Epidermal melanocyte (primary cell): ENCODE measurements at regions not wholly inside any gene's neighbourhood (a gene's known extent, or its start where the extent isn't known, plus 50 kb on each side); places are given as distances from the start of the nearest gene placed in this dataset.
A peak's percentile ranks its signal among the peaks of the same experiment; 100 is the strongest.

Experiments
- DNase-seq: peaks from one replicate; pipeline ENCODE4 v3.0.0; 2011; ENCODE audit warnings: low spot score; ENCODE audit not compliant: insufficient read length

DNA sequence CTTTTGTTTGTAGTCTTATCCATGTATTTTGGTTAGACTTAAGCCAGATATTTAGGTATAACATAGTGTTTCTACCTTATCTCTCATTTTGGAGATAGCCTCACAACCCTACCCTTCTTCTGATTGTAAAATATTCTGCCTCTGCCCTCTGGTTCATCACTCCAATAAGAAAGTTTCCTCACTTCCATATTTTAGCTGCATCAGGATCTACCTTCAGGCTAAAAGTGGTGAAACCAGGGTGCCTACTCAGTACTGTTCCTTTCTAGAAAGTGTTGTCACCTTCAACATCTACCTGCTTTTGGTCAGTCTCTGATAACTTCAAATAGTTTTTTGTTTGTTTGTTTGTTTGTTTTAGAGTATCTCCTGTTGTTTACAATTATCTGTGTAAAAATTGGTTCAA is 294.6 kb downstream of the ANXA1 start:
- DNase-seq: no peak

- no peak for DNase-seq
Measured at GRCh38 chr9:73451003-73451402, 299.3 kb downstream of the ANXA1 start.

- no peak for DNase-seq
Measured at GRCh38 chr9:73459817-73460216, 308.2 kb downstream of the ANXA1 start.

DNA sequence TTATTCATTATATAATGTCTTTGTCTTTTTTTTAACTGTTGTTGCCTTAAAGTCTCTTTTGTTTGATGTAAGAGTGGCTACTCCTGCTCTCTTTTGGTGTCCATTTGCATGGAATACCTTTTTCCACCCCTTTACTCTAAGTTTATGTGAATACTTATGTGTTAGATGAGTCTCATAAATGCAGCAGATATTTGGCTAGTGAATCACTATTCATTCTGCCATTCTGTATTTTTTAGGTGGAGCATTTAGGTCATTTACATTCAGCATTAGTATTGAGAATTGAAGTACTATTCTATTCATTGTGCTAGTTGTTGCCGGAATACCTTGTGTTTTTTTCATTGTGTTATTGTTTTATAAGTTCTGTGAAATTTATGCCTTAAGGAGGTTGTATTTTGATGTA is 317.1 kb downstream of the ANXA1 start:
- no peak for DNase-seq

DNA sequence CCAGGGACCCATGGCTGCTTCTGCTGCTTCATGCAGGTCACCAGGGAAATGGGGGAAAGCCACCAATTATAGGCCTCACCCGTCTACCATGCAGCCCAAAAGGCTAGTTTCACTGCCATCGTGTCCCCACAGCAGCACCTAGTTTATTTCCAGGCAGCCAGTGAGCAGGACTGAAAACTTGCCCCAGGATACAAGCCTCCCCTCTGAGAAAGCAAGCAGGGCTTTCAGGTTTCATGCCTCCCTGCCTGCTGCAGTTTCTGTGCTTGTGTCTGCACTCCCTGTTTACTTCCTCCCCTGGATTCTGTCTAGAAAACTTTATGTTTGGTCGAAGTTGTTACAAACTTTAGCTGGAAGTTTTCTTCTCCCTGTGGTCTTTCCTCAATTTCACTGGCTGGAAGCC is 319.1 kb downstream of the ANXA1 start:
- no peak for DNase-seq

DNA sequence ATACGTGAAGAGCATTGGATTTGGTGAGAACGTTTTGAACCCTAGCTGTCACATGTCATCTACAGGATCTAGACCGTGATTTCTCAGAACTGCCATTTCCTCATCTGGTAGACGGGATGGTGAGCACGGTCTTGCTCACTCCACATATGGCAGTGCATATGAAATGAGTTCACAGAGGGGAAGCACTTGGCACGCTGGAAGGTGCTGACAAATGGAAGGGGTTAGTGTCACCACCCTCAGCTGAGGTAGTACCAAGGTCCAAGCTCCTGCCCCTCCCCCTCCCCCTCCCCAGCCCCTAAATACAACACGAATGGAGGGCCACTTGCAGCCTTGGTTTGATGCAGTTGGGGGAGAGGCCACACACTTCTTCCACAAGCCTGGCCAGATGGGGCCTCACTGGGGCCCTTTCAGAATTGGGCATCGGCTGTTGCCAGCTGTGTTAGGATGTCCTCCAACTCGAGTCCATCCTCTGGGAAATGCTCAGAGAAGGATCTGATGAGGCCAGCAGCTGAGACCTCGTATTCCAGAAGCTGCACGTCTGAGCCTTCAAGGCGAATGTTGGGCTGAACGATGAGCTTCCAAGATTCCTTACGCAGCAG is 322.4 kb downstream of the ANXA1 start:
- DNase-seq: no peak

- no peak for DNase-seq
Measured at GRCh38 chr9:73474625-73475024, 323.0 kb downstream of the ANXA1 start.

DNA sequence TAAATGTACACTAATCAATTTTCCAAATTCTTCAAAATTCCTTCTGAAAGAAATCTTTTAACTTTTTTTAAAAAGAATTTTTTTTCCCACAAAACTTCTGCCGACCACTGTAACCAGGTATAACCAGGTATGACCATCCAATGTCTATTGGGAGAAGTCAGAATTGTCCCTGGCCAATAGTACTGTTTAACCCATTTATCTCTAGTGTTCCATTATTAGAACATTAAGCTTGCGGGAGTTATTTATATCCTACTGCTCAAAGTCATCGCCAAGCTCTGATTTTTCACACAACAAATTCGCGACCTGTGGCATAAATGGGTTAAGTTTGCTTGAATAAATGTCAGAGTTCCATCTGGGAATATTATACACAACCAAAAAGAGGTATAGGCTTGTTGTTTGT is 343.2 kb downstream of the ANXA1 start:
- no peak for DNase-seq

- no peak for DNase-seq
Measured at GRCh38 chr9:73497796-73498195, 346.1 kb downstream of the ANXA1 start.

DNA sequence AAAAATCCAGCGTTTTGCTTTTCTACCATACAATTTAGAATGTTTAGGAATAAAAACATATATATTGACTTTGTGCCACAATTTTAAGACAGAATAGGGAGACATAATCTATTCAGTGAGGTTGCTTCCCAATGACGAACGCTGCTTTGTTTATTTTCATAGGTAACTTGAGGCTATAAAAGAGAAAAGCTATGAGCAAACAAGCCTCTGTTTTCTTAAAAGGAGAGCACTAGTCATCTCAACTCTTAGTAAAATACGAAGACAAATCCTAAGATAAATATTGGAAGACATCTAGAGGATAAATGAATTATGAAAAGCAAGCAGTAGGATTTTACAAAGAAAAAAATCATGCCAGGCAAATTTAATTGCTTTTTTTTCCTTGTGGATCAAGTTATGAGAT is 363.6 kb downstream of the ANXA1 start:
- no peak for DNase-seq

GRCh38 chr9:73523391-73523790 is 371.7 kb downstream of the ANXA1 start:
- no peak for DNase-seq

DNA sequence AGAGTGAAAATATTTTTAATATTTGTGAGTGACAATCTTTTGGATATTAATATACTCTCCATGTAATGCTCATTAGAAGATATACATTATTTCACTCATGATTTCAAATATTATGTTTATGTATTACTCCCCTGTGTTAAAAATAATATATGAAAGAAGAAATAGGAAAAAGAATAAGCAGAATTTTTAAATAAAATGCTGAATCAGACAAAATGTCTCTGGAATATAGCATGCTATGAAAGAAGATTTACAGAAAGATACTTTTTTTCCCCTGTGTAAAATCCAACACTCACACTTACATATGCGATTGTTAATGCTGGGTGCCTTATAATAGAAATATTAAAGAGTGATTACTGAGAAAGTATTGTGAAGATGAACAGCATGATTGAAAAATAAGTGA is 373.7 kb downstream of the ANXA1 start:
- DNase-seq: no peak

DNA sequence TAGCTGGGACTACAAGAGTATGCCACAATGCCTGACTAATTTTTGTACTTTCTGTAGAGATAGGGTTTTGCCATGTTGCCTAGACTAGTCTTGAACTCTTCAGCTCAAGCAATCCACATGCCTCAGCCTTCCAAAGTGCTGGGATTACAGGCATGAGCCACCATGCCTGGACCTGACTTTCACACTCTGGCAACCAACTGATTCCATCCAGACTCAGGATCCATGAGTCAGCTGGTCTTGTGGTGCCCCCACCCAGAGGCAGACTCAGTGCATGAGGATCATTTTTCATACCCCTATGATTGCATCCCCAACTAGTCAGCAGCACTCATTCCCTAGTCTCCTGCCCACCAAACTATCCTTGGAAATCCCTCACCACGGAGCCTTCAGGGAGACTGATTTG is 375.9 kb downstream of the ANXA1 start:
- no peak for DNase-seq

GRCh38 chr9:73528926-73529325 is 377.3 kb downstream of the ANXA1 start:
- DNase-seq: no peak

DNA sequence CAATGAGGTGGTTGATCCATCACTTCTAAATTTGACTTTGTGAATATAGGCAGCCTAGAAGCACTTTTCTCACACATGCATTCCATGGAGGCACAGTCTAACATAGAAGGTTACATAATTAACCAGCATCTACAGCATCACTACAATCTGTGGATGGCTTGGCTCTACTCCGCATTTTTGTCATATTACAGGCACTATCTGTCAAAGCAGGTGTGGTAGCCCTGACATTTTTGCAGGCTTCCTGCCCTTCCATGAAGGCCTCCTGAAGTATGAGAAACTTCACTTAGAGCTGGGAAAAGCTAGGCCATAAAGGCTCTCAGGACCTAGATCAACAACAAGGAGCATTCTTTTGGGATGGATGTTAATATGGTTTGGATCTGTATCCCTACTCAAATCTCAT is 378.0 kb downstream of the ANXA1 start:
- no peak for DNase-seq

DNA sequence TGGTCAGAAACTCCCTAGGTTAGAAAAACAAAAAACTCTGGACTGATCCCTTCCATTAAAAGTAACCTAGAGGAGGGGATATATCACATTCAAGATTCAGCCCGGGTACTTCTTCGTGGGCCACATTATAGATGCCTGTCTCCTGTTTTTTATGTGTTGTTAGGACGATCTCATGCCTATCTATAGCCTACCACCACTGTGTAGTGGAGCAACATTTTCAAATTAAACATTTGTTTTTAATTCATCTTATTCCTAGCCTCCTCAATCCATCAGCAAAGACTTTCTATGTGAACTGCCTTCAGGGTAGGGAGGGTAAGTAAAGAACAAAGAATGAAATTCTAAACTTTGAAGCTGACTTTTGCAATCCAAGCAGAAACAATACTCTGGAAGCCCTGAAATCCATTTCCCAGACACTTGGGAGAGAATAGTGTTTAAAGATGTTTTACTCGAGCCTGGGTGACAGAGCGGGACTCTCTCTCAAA is 379.4 kb downstream of the ANXA1 start:
- DNase-seq: no peak

GRCh38 chr9:73531658-73532057 is 380.0 kb downstream of the ANXA1 start:
- DNase-seq: no peak

GRCh38 chr9:73532985-73533384 is 381.3 kb downstream of the ANXA1 start:
- DNase-seq: no peak

DNA sequence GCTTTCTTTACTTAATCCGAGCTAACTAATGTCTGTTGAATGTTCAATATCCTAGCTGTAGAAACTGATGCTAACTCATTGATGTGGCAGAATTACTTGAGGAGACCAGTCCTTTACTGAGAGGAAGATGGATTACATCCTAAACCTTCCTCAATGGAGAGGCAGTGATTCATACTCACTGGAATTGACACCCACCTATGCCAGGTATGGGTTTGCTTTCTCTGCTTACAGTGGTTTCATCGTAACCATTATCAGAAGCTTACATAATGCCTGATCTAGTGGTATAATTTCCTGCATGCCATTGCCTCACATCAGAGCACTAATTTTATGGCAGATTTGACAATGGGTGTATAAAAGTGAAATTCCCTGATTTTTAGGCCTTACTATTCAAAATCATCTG is 384.7 kb downstream of the ANXA1 start:
- DNase-seq: no peak

- no peak for DNase-seq
Measured at GRCh38 chr9:73537561-73537960, 385.9 kb downstream of the ANXA1 start.

DNA sequence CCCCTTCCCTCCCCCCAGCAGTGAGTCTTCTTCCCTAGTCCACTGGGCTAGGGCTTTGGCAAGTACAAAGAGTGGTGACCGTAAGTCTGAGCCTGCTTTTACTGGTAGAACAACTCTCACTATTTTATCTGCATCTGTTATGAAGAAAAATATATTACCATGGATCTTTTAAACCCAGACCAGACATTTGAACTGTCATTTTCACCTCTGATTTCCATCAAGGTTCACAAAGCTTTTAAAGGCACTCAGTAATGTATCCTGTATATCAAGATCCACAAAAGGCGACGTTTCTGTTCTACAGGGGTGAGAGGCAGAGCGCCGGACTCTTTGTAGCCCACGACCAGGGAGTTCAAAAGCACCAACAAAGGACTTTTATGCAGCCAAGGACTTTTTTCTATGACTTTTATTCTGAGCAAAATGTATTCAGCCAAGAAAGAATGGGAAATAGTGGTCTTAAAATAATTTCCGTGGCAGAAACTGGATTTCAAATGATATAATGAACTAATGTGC is 388.3 kb downstream of the ANXA1 start:
- DNase-seq: no peak

DNA sequence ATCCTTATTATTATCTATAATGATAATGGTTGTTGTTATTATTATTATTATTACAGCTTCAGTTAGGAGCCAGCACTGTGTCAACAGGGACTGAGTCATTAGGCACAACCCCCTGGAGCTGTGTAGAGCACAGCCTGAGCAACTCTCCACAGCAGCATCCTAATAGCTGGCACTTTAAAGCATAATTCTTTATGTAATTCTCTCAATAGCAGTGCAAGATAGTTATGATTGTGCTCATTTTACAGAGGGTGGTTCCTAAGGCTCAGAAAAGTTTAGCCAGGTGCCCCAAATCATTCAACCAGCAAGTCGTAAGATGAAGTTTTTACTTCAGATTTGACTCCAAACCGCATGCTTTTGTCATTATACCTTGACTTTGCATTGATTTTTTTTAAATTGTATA is 390.3 kb downstream of the ANXA1 start:
- no peak for DNase-seq

DNA sequence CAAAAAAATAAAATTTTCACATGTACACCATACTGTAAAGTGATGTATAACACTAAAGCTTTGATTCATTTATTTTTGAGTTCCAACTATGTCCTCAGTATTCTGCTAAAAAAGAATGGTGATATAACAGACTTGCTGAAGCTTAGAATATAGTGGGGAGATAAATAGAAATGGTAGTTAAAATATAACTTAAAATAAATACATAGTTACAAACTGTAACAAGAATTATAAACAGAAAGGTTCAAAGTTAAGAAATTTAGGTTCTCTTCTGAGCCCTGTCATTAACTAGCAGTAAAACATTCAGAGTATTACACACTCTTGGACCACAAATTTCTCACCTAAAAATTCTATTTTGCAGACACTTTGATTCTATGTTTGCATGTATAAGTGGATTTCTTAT is 392.1 kb downstream of the ANXA1 start:
- no peak for DNase-seq

DNA sequence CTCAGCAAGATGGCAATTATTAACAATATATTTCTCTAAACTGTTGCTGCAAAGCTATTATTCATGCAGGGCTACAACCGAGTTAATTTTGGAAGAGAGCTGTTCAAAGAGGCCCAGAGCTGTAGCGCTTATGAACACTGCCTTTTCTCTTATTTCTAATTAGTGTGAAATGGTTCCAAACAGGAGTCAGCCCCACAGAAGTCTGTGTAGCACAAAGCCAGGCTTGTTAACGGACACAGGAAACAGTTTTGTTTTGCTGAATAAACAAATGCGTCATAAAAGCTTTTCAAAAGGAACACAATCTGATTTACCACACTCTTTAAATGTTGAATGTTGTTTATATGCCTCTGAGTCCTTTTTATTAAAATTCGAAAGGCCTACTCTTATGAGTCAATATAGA is 396.5 kb downstream of the ANXA1 start:
- peak; percentile 21 for DNase-seq
